ENCODE measurements at regions not wholly inside any gene's neighbourhood (a gene's known extent, or its start where the extent isn't known, plus 50 kb on each side); places are given as distances from the start of the nearest gene placed in this dataset.

DNA sequence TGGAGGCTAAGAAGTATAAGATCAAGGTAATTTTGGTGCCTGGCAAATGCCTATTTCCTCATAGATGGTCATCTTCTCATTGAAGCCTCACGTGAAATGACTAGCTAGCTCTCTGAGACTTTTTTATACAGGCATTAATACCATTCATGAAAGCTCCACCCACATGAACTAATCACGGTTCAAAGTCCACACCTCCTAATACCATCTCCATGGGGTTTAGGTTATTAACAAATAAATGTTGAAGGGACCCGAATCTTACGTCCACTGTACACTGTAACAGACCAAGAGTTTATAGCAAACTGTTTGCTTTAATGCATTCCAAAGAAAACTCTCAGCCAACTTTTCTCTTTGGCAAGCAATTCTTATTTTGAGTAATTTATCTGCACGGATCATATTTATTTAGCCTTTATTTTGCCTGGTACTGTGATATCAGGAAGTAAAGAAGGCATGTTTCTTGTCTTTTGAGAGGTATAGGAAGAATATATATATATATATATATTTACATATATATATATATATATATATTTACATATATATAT, 296.1 kb upstream of the LRRC7 start:
- H3K9me3 ChIP-seq = no peaks in the 10 kb centered on the region
- intact Hi-C loops (cut with DNase I; ENCODE audit: low total_unique reads) = no loop called here
- H3K27me3 ChIP-seq = no peaks in the 10 kb centered on the region
- H3K4me1 ChIP-seq = peaks cover 0 to 12% (median 0%) of the 10 kb centered on the region in 4 donors
- no peak overlapping the region for H3K4me3 ChIP-seq
- H3K36me3 ChIP-seq = no peaks in the 10 kb centered on the region
- TF ChIP-seq, protein P1, sequence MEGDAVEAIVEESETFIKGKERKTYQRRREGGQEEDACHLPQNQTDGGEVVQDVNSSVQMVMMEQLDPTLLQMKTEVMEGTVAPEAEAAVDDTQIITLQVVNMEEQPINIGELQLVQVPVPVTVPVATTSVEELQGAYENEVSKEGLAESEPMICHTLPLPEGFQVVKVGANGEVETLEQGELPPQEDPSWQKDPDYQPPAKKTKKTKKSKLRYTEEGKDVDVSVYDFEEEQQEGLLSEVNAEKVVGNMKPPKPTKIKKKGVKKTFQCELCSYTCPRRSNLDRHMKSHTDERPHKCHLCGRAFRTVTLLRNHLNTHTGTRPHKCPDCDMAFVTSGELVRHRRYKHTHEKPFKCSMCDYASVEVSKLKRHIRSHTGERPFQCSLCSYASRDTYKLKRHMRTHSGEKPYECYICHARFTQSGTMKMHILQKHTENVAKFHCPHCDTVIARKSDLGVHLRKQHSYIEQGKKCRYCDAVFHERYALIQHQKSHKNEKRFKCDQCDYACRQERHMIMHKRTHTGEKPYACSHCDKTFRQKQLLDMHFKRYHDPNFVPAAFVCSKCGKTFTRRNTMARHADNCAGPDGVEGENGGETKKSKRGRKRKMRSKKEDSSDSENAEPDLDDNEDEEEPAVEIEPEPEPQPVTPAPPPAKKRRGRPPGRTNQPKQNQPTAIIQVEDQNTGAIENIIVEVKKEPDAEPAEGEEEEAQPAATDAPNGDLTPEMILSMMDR (IDR thresholded peaks at IDR 0.05) = no peak
- no peak overlapping the region for H3K27ac ChIP-seq
- DNase-seq = no peak

DNA sequence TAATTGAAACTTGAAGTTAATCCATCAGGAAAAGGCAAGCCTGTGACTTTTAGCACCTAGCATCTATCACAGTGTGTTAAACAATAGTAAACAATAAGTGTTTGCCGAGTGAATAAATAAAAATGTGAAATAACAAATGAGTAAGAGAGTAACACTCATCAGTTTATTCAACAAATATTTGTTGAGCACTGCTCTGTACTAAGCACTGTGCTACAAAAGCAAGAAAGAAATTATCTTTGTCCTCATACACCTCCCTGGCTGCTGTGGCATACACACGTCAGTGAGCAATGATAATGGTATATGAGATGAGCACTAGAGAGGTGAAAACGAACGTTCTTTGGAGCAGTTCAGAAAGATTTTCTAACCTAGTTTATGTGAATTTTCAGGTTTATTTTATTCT, 295.0 kb upstream of the LRRC7 start:
- DNase-seq = no peak
- TF ChIP-seq, protein P1 (IDR thresholded peaks at IDR 0.05) = no peak
- intact Hi-C loops (cut with DNase I; ENCODE audit: low total_unique reads) = no loop called here

DNA sequence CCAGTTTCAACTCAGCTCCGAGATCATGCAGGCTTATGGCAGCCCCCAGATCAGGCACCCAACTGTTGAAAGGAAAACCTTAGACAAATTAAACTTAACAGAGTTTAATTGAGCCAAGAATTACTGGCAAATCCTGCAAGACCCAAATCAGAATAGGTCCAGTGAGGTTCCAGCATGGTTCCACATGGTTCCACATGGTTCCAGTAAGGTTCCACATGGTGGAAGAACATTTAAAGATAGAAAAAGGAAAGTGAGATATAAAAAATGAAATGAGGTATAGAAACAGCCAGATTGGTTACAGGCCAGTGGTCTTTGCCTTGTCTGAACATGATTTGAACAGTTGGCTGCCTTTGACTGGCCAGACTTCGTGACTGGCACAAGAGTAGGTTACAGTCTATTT, 288.8 kb upstream of the LRRC7 start:
- DNase-seq = no peak
- no peaks in the 10 kb centered on the region for H3K27me3 ChIP-seq
- H3K4me1 ChIP-seq = no peaks in the 10 kb centered on the region
- H3K36me3 ChIP-seq = no peaks in the 10 kb centered on the region
- no peak overlapping the region for H3K27ac ChIP-seq
- H3K9me3 ChIP-seq = no peaks in the 10 kb centered on the region
- H3K4me3 ChIP-seq = no peak overlapping the region
- TF ChIP-seq, protein P1 (IDR thresholded peaks at IDR 0.05) = no peak
- intact Hi-C loops (cut with DNase I; ENCODE audit: low total_unique reads) = no loop called here

More for the DNA sequence above, 295.0 kb upstream of the LRRC7 start:
- H3K9me3 ChIP-seq = no peaks in the 10 kb centered on the region
- H3K36me3 ChIP-seq = no peaks in the 10 kb centered on the region
- no peak overlapping the region for H3K4me3 ChIP-seq
- peaks cover 0 to 12% (median 0%) of the 10 kb centered on the region in 4 donors for H3K4me1 ChIP-seq
- no peak overlapping the region for H3K27ac ChIP-seq
- H3K27me3 ChIP-seq = no peaks in the 10 kb centered on the region

DNA sequence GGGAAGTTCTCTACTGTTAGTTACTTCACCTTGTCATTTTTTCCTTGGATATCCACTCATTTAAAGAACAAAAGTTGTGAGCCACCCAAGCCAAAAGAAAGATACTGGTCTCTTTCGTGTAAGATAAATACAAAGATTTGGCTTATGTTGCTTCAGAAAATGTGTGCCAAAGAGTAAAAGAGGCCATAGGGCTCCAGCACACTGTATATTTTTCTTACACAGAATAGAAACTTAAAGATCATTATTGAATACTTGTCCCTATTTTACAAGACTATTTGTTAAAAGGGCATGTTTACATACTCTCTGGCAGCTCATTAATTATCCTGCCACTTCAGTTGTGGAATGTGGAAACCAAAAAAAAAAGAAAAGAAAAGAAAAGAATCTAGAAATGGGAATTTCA, 284.2 kb upstream of the LRRC7 start:
- no peak for DNase-seq
- H3K27me3 ChIP-seq = no peaks in the 10 kb centered on the region

DNA sequence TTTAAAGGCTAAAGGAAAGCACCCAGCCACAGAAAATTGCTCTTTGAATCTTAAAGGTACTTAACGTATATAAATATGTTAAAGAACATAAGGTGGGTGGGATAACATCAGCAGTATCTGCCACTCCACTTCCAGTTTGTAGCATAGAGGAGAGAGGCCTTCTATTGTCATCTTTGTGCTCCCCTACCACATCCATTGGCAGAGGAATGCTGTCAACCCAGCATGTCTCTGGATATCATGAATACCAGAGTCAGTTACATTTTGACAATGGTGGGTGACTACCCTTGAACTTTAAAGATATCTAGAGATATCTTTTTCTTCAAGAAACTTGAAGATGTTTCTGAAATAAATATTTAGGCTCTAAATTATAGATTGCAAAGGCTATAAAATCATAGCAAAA, 283.2 kb upstream of the LRRC7 start:
- Histone ChIP-seq H3K4me1 (no peaks in the 10 kb centered on the region), H3K27me3 (no peaks in the 10 kb centered on the region), H3K36me3 (no peaks in the 10 kb centered on the region), H3K4me3 (no peak overlapping the region), H3K27ac (no peak overlapping the region), H3K9me3 (no peaks in the 10 kb centered on the region)
- TF ChIP-seq, protein P1 (IDR thresholded peaks at IDR 0.05) = no peak
- no peak for DNase-seq
- intact Hi-C loops (cut with DNase I; ENCODE audit: low total_unique reads) = no loop called here

More for the DNA sequence above, 284.2 kb upstream of the LRRC7 start:
- intact Hi-C loops (cut with DNase I; ENCODE audit: low total_unique reads) = no loop called here
- Histone ChIP-seq H3K9me3 (no peaks in the 10 kb centered on the region), H3K27ac (no peak overlapping the region), H3K4me3 (no peak overlapping the region), H3K36me3 (no peaks in the 10 kb centered on the region), H3K4me1 (no peaks in the 10 kb centered on the region)
- TF ChIP-seq, protein P1 (IDR thresholded peaks at IDR 0.05) = no peak

DNA sequence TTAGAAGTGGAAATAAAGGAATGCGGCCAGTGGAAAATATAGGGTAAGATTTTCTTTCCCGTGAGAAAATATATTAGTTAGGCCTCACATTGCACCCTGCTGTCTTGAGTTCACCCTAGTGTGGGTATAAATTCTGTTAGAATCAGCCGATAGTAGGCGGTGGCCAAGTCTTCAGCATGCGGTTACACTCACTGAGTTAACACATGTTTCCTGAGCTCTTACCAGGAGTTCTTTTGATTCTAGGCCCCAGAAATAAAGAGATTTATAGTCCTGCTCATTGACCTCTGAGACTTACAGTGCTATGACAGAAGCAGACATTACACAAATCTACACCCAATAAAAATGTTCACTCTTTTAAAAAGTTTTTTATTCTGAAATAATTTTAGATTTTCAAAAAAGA, 279.3 kb upstream of the LRRC7 start:
- TF ChIP-seq, protein P1 (IDR thresholded peaks at IDR 0.05) = no peak
- no peaks in the 10 kb centered on the region for H3K36me3 ChIP-seq
- no peak overlapping the region for H3K27ac ChIP-seq
- intact Hi-C loops (cut with DNase I; ENCODE audit: low total_unique reads) = no loop called here
- no peak overlapping the region for H3K4me3 ChIP-seq
- DNase-seq = no peak
- no peaks in the 10 kb centered on the region for H3K4me1 ChIP-seq
- H3K27me3 ChIP-seq = no peaks in the 10 kb centered on the region
- no peaks in the 10 kb centered on the region for H3K9me3 ChIP-seq

All from tibial artery (tissue), 4 donors.